ENCODE measurements at regions not wholly inside any gene's neighbourhood (a gene's known extent, or its start where the extent isn't known, plus 50 kb on each side); places are given as distances from the start of the nearest gene placed in this dataset.

DNA sequence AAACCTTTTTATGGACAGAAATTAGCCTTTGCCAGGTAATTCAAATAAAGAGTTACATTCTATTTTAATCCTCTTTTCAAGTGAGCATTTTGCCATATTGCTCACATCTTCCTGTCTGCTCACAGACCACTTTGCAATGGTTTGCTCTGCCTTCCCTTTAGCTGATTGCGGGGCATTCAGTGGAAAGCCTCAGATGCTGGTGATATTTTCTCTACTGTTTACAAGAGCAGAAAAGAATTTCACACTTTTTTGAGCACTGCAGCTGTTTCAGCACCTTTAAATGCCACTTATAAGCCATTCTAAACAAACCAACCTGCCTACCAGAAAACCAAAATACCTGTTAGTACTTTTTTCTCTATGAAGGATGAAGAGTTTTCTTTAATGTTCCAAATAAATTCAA is 195.7 kb upstream of the LRIG3 start:
- H3K4me3 ChIP-seq = no peak overlapping the region
- TF ChIP-seq CTCF (IDR thresholded peaks at IDR 0.05; ENCODE audit: poor library complexity) = no peak
- no peak for TF ChIP-seq EZH2phosphoT487 (IDR thresholded peaks at IDR 0.05; ENCODE audit: low read depth, severe bottlenecking, unreplicated experiment)
- TF ChIP-seq EZH2 (IDR thresholded peaks at IDR 0.05; ENCODE audit: borderline replicate concordance) = no peak
- no peaks in the 10 kb centered on the region for H3K9me3 ChIP-seq (ENCODE audit: low read depth)
- H3K36me3 ChIP-seq (replicated peaks; ENCODE audit: insufficient read depth, low read depth) = no peaks in the 10 kb centered on the region
- H3K79me2 ChIP-seq = no peaks in the 10 kb centered on the region
- H3K9me2 ChIP-seq (replicated peaks; ENCODE audit: insufficient read depth) = no peaks in the 10 kb centered on the region
- DNase-seq (ENCODE audit: low spot score) = no peak
- 63% methylated on average over 1 of the region's 1 CpG for WGBS (ENCODE audit: low lambda C conversion rate, missing lambda C conversion rate)
- H3K4me2 ChIP-seq = no peak overlapping the region
- H4K20me1 ChIP-seq (ENCODE audit: insufficient read depth, poor library complexity, severe bottlenecking) = no peaks in the 10 kb centered on the region
- H3K27ac ChIP-seq = no peak overlapping the region
- H2AFZ ChIP-seq = no peak overlapping the region
- no peaks in the 10 kb centered on the region for H3K27me3 ChIP-seq
- H3K4me1 ChIP-seq (ENCODE audit: insufficient read depth) = no peaks in the 10 kb centered on the region

DNA sequence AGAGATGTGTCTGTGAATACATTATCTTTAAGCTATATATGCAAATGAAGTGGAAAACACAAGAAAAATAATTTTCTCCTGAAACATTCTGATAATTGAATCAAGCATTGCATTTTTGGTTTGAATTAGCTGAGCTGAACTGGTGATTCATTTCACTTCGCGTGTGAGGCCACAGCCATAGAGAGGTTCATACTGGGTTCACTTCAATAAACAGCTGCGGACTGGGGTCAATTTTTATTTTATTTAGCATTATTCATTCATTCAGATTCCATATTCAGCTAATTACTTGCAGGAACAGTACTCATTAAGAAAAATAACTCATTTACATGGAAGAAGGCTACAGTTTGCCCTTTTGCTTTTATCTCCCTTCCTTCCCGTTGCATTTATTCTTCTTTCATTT is 195.2 kb upstream of the LRIG3 start:
- Histone ChIP-seq H3K4me3 (no peak overlapping the region), H3K27ac (no peak overlapping the region), H4K20me1 (ENCODE audit: insufficient read depth, poor library complexity, severe bottlenecking) (no peaks in the 10 kb centered on the region), H3K4me2 (no peak overlapping the region), H3K4me1 (ENCODE audit: insufficient read depth) (no peaks in the 10 kb centered on the region), H3K9me2 (replicated peaks; ENCODE audit: insufficient read depth) (no peaks in the 10 kb centered on the region), H3K79me2 (no peaks in the 10 kb centered on the region), H3K27me3 (no peaks in the 10 kb centered on the region), H3K9me3 (ENCODE audit: low read depth) (no peaks in the 10 kb centered on the region), H3K36me3 (replicated peaks; ENCODE audit: insufficient read depth, low read depth) (no peaks in the 10 kb centered on the region), H2AFZ (no peak overlapping the region)
- TF ChIP-seq EZH2phosphoT487 (IDR thresholded peaks at IDR 0.05; ENCODE audit: low read depth, severe bottlenecking, unreplicated experiment) (no peak), EZH2 (IDR thresholded peaks at IDR 0.05; ENCODE audit: borderline replicate concordance) (no peak), CTCF (IDR thresholded peaks at IDR 0.05; ENCODE audit: poor library complexity) (no peak)
- 89% methylated on average over 4 of the region's 4 CpGs for WGBS (ENCODE audit: low lambda C conversion rate, missing lambda C conversion rate)
- no peak for DNase-seq (ENCODE audit: low spot score)

DNA sequence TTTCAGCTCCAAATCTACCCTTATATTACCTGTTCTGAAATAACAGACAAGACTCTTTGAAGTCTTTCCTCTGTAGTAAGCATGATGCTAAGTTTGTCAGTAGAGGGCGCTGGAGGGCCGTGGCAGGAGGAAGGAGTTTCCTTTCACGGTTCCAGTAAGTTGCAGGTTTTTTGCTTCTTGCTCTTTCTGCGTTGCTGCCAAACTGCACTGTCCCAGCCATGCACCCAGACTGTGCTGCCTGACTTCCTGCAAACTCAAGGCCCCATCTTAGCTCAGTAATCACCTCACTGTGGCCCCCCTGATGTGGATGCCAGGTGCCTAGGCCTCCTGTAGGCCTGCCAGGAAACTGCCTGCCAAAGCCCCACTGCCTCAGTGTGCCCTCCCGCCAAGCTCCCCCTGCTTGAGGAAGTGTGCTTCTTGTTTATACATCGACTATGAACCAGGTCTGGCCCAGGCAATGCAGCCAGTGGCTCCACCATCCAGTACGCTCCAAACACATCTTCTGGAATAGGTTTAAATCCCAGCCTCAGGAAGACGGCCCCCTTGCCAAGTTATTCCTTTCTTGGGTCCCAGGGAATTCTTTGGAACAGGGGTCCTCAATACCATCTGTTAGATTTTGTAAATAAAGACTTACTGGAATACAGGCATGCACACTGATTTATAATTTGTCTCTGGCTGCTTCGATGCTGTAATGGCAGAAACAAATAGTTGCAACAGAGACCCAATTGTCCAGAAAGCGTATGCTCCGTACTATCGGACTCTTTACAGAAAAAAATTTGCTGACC is 193.7 kb upstream of the LRIG3 start:
- TF ChIP-seq EZH2 (IDR thresholded peaks at IDR 0.05; ENCODE audit: borderline replicate concordance) (no peak), CTCF (IDR thresholded peaks at IDR 0.05; ENCODE audit: poor library complexity) (peak; percentile 81)
- no peaks in the 10 kb centered on the region for H3K9me2 ChIP-seq (replicated peaks; ENCODE audit: insufficient read depth)
- H3K4me2 ChIP-seq = no peak overlapping the region
- H3K27ac ChIP-seq = no peak overlapping the region
- no peak overlapping the region for H3K4me3 ChIP-seq
- H2AFZ ChIP-seq = no peak overlapping the region
- H4K20me1 ChIP-seq (ENCODE audit: insufficient read depth, poor library complexity, severe bottlenecking) = no peaks in the 10 kb centered on the region
- no peaks in the 10 kb centered on the region for H3K27me3 ChIP-seq
- WGBS (ENCODE audit: low lambda C conversion rate, missing lambda C conversion rate) = 56% methylated on average over 12 of the region's 12 CpGs
- no peaks in the 10 kb centered on the region for H3K4me1 ChIP-seq (ENCODE audit: insufficient read depth)
- no peaks in the 10 kb centered on the region for H3K9me3 ChIP-seq (ENCODE audit: low read depth)
- DNase-seq (ENCODE audit: low spot score) = peak; percentile 91
- no peaks in the 10 kb centered on the region for H3K79me2 ChIP-seq
- H3K36me3 ChIP-seq (replicated peaks; ENCODE audit: insufficient read depth, low read depth) = no peaks in the 10 kb centered on the region

Measured in hepatocyte (in vitro differentiated cells).